ENCODE measurements at regions not wholly inside any gene's neighbourhood (a gene's known extent, or its start where the extent isn't known, plus 50 kb on each side); places are given as distances from the start of the nearest gene placed in this dataset.

GRCh38 chr10:6333973-6334372, 131.2 kb downstream of the PFKFB3 start:
- TF ChIP-seq SIN3A (conservative IDR thresholded peaks at IDR 0.05 in 1 of 2, IDR thresholded peaks at IDR 0.05 in 1 of 2; ENCODE audit: low read depth in 1 of 2, low read length in 2 of 2) (no peak), POLR2A (IDR thresholded peaks at IDR 0.05; ENCODE audit: control extremely low read depth in 1 of 2, low read depth in 2 of 2, low read length in 2 of 2) (no peak), CTCF (IDR thresholded peaks at IDR 0.05; ENCODE audit: control extremely low read depth in 1 of 3, insufficient read depth in 1 of 3, low read depth in 1 of 3, low read length in 3 of 3) (no peak), CHD2 (IDR thresholded peaks at IDR 0.05; ENCODE audit: low read length) (no peak), SRF (IDR thresholded peaks at IDR 0.05; ENCODE audit: low read depth, low read length) (no peak), EP300 (IDR thresholded peaks at IDR 0.05; ENCODE audit: borderline replicate concordance in 1 of 2, low read depth in 2 of 2, low read length in 2 of 2) (no peak), MAX (IDR thresholded peaks at IDR 0.05) (no peak), BACH1 (IDR thresholded peaks at IDR 0.05; ENCODE audit: low read length) (no peak), CEBPB (IDR thresholded peaks at IDR 0.05; ENCODE audit: low read depth, low read length) (no peak), RAD21 (IDR thresholded peaks at IDR 0.05 in 1 of 2, conservative IDR thresholded peaks at IDR 0.05 in 1 of 2; ENCODE audit: low read depth in 2 of 2, low read length in 2 of 2) (no peak), SUZ12 (IDR thresholded peaks at IDR 0.05; ENCODE audit: low read length) (no peak), POLR2AphosphoS5 (IDR thresholded peaks at IDR 0.05; ENCODE audit: low read depth, low read length) (no peak), SIRT6 (IDR thresholded peaks at IDR 0.05; ENCODE audit: low read length) (no peak), TEAD4 (IDR thresholded peaks at IDR 0.05; ENCODE audit: low read depth, low read length) (no peak)

All from H1 (cell line).